H54 (cell line): ENCODE measurements at regions not wholly inside any gene's neighbourhood (a gene's known extent, or its start where the extent isn't known, plus 50 kb on each side); places are given as distances from the start of the nearest gene placed in this dataset.
A peak's percentile ranks its signal among the peaks of the same experiment; 100 is the strongest.

Experiments
- DNase-seq: peaks from one replicate; pipeline ENCODE4 v3.0.0; 2011; ENCODE audit warnings: low spot score, mixed read lengths; ENCODE audit not compliant: insufficient read length
- FAIRE-seq: peaks from 3 replicates; lab custom pipeline; 2011; peaks lifted over from hg19 to GRCh38; lab: Jason Lieb, UNC
- POLR2A ChIP-seq: IDR thresholded peaks from 2 replicates; pipeline ENCODE4 v1.6.1; 2011; ENCODE audit warnings: low read depth, mild to moderate bottlenecking, low read length

GRCh38 chr21:27515676-27516075, 548.8 kb upstream of the ADAMTS5 start:
- FAIRE-seq: peak; percentile 27

GRCh38 chr21:27513825-27514224, 546.9 kb upstream of the ADAMTS5 start:
- no peak for TF ChIP-seq POLR2A
- FAIRE-seq (no peak), DNase-seq (no peak)

More at GRCh38 chr21:27515676-27516075, 548.8 kb upstream of the ADAMTS5 start:
- no peak for TF ChIP-seq POLR2A
- DNase-seq: no peak

- FAIRE-seq: no peak
- no peak for TF ChIP-seq POLR2A
These were observed 546.1 kb upstream of the ADAMTS5 start for GRCh38 chr21:27513016-27513415.

GRCh38 chr21:27511233-27511632, 544.3 kb upstream of the ADAMTS5 start:
- DNase-seq: no peak
- FAIRE-seq: no peak
- TF ChIP-seq POLR2A: no peak

More at GRCh38 chr21:27513016-27513415, 546.1 kb upstream of the ADAMTS5 start:
- no peak for DNase-seq

GRCh38 chr21:27507695-27508094, 540.8 kb upstream of the ADAMTS5 start:
- DNase-seq (no peak), FAIRE-seq (no peak)
- no peak for TF ChIP-seq POLR2A

GRCh38 chr21:27505516-27505915, 538.6 kb upstream of the ADAMTS5 start:
- FAIRE-seq: peak; percentile 96
- DNase-seq: no peak
- TF ChIP-seq POLR2A: no peak

- no peak for DNase-seq
- peak; percentile 20 for FAIRE-seq
- no peak for TF ChIP-seq POLR2A
These were observed 535.9 kb upstream of the ADAMTS5 start for GRCh38 chr21:27502801-27503200.

GRCh38 chr21:27498025-27498424, 531.1 kb upstream of the ADAMTS5 start:
- no peak for TF ChIP-seq POLR2A
- FAIRE-seq: no peak
- no peak for DNase-seq

- DNase-seq: no peak
- TF ChIP-seq POLR2A: no peak
- peak; percentile 57 for FAIRE-seq
These were observed 528.9 kb upstream of the ADAMTS5 start for GRCh38 chr21:27495836-27496235.

- DNase-seq (no peak), FAIRE-seq (peak; percentile 38)
- no peak for TF ChIP-seq POLR2A
These were observed 526.7 kb upstream of the ADAMTS5 start for GRCh38 chr21:27493542-27493941.

- no peak for DNase-seq
- peak; percentile 74 for FAIRE-seq
- no peak for TF ChIP-seq POLR2A
These were observed 520.8 kb upstream of the ADAMTS5 start for GRCh38 chr21:27487676-27488075.

GRCh38 chr21:27480841-27481261, 514.0 kb upstream of the ADAMTS5 start:
- no peak for TF ChIP-seq POLR2A
- peak; percentile 90 for FAIRE-seq
- peak; percentile 20 for DNase-seq

GRCh38 chr21:27477296-27477695, 510.4 kb upstream of the ADAMTS5 start:
- FAIRE-seq (no peak), DNase-seq (no peak)
- TF ChIP-seq POLR2A: no peak

- TF ChIP-seq POLR2A: no peak
- no peak for FAIRE-seq
- DNase-seq: no peak
These were observed 509.8 kb upstream of the ADAMTS5 start for GRCh38 chr21:27476696-27477095.

- no peak for TF ChIP-seq POLR2A
- FAIRE-seq (no peak), DNase-seq (no peak)
These were observed 508.6 kb upstream of the ADAMTS5 start for GRCh38 chr21:27475363-27475955.

- FAIRE-seq: no peak
- no peak for DNase-seq
- no peak for TF ChIP-seq POLR2A
These were observed 500.5 kb upstream of the ADAMTS5 start for GRCh38 chr21:27467366-27467765.
